HG03457 (cell line): ENCODE measurements at regions not wholly inside any gene's neighbourhood (a gene's known extent, or its start where the extent isn't known, plus 50 kb on each side); places are given as distances from the start of the nearest gene placed in this dataset.
"Not testable (repeated sequence)": the region's sequence is repeated elsewhere in the genome, so short reads cannot be mapped to it uniquely, and the experiment has no call there.

ENCODE experiments used
- ATAC-seq: cut with Tn5 transposase; IDR thresholded peaks from one replicate; pipeline ENCODE4 v1.9.1; 2021; ENCODE audit warnings: moderate number of reproducible peaks; ENCODE audit not compliant: unreplicated experiment

- no peak for ATAC-seq
These were observed 333.9 kb upstream of the CYRIA start for GRCh38 chr2:16999347-17000183.

GRCh38 chr2:16978301-16978700, 312.7 kb upstream of the CYRIA start:
- ATAC-seq: no peak

- no peak for ATAC-seq
These were observed 309.1 kb upstream of the CYRIA start for GRCh38 chr2:16974688-16975087.

- ATAC-seq: no peak
These were observed 308.1 kb upstream of the CYRIA start for GRCh38 chr2:16973586-16974286.

- no peak for ATAC-seq
These were observed 306.6 kb upstream of the CYRIA start for GRCh38 chr2:16972276-16972675.

- no peak for ATAC-seq
These were observed 306.1 kb upstream of the CYRIA start for GRCh38 chr2:16971722-16972234.

GRCh38 chr2:16970948-16971347, 305.3 kb upstream of the CYRIA start:
- not testable (repeated sequence) for ATAC-seq

GRCh38 chr2:16962505-16962904, 296.9 kb upstream of the CYRIA start:
- no peak for ATAC-seq

- ATAC-seq: peak; percentile 66
These were observed 294.9 kb upstream of the CYRIA start for GRCh38 chr2:16960579-16960978.

- ATAC-seq: no peak
These were observed 292.6 kb upstream of the CYRIA start for GRCh38 chr2:16958266-16958665.

GRCh38 chr2:16952805-16953204, 287.2 kb upstream of the CYRIA start:
- ATAC-seq: no peak

GRCh38 chr2:16952368-16952767, 286.7 kb upstream of the CYRIA start:
- ATAC-seq: no peak

- no peak for ATAC-seq
These were observed 284.8 kb upstream of the CYRIA start for GRCh38 chr2:16950436-16950835.

- ATAC-seq: no peak
These were observed 283.1 kb upstream of the CYRIA start for GRCh38 chr2:16948710-16949109.

- ATAC-seq: peak; percentile 72
These were observed 282.4 kb upstream of the CYRIA start for GRCh38 chr2:16948053-16948452.

GRCh38 chr2:16943279-16943958, 277.8 kb upstream of the CYRIA start:
- no peak for ATAC-seq

GRCh38 chr2:16940214-16940613, 274.6 kb upstream of the CYRIA start:
- no peak for ATAC-seq

- no peak for ATAC-seq
These were observed 274.1 kb upstream of the CYRIA start for GRCh38 chr2:16939771-16940170.

- ATAC-seq: no peak
These were observed 267.7 kb upstream of the CYRIA start for GRCh38 chr2:16933355-16933754.

- no peak for ATAC-seq
These were observed 267.2 kb upstream of the CYRIA start for GRCh38 chr2:16932826-16933225.

- no peak for ATAC-seq
These were observed 265.8 kb upstream of the CYRIA start for GRCh38 chr2:16931441-16931840.

GRCh38 chr2:16927398-16927797, 261.8 kb upstream of the CYRIA start:
- no peak for ATAC-seq
